H1 (cell line): ENCODE measurements at regions not wholly inside any gene's neighbourhood (a gene's known extent, or its start where the extent isn't known, plus 50 kb on each side); places are given as distances from the start of the nearest gene placed in this dataset.

ENCODE experiments used
- CTCF ChIA-PET: fragments of 300-600 bp; sonication (Branson Sonifier 250); formaldehyde crosslinking; loops from one replicate; lab custom pipeline; 2021; ENCODE audit not compliant: partially characterized antibody; lab: Charles Lee
- POLR2A ChIA-PET: fragments of 300-600 bp; sonication (Branson Sonifier 250); formaldehyde crosslinking; loops from one replicate; lab custom pipeline; 2021; ENCODE audit warnings: inconsistent platforms; ENCODE audit not compliant: partially characterized antibody; lab: Charles Lee
- DNase-seq, 2 experiments: peaks; one replicate each; pipeline versions ENCODE4 v3.0.0 to v3.0.0-alpha.2; 2010 to 2022; ENCODE audit warnings: low spot score in 2 of 2, low read depth in 1 of 2, mixed read lengths in 1 of 2
- FAIRE-seq: peaks from 2 replicates; lab custom pipeline; 2011; peaks lifted over from hg19 to GRCh38; lab: Jason Lieb, UNC
- H2AFZ ChIP-seq: 2 replicates; pipeline ENCODE4 v1.8.1; 2012; ENCODE audit warnings: low read length, inconsistent platforms
- H2AK5ac ChIP-seq: 2 replicates; pipeline ENCODE4 v1.6.1; 2013; ENCODE audit warnings: low read depth, low read length
- H2BK120ac ChIP-seq: replicated peaks from 2 replicates; pipeline ENCODE3; 2013; ENCODE audit warnings: low read depth, low read length, inconsistent platforms
- H2BK12ac ChIP-seq: 2 replicates; pipeline ENCODE4 v1.6.1; 2013; ENCODE audit warnings: low read depth, low read length
- H2BK15ac ChIP-seq: 2 replicates; pipeline ENCODE4 v1.6.1; 2013; ENCODE audit warnings: low read length
- H2BK20ac ChIP-seq: 2 replicates; pipeline ENCODE4 v1.6.1; 2013; ENCODE audit warnings: low read length
- H2BK5ac ChIP-seq: 2 replicates; pipeline ENCODE4 v1.6.1; 2013; ENCODE audit warnings: low read depth, low read length
- H3K14ac ChIP-seq: 2 replicates; pipeline ENCODE4 v1.6.1; 2013; ENCODE audit warnings: inconsistent platforms; ENCODE audit not compliant: insufficient read length
- H3K18ac ChIP-seq: 2 replicates; pipeline ENCODE4 v1.6.1; 2013; ENCODE audit warnings: low read length; ENCODE audit errors: extremely low read depth
- H3K23ac ChIP-seq: 2 replicates; pipeline ENCODE4 v1.6.1; 2013; ENCODE audit warnings: inconsistent platforms; ENCODE audit not compliant: insufficient read length
- H3K23me2 ChIP-seq: 2 replicates; pipeline ENCODE4 v1.6.1; 2013; ENCODE audit warnings: low read depth, low read length
- H3K27ac ChIP-seq: 2 replicates; pipeline ENCODE4 v1.6.1; 2011; ENCODE audit warnings: low read depth, low read length, inconsistent platforms
- H3K27me3 ChIP-seq, 4 experiments: replicated peaks in 1 of 4; 1 replicate in 1 of 4; 2 replicates in 3 of 4; pipeline versions ENCODE4 v1.6.1 to v1.8.1; 2011 to 2013; ENCODE audit warnings: low read length in 3 of 4, mild to moderate bottlenecking in 3 of 4, inconsistent platforms in 2 of 4, mixed read lengths in 2 of 4, moderate library complexity in 1 of 4; ENCODE audit not compliant: control insufficient read depth in 3 of 4, insufficient read depth in 3 of 4; ENCODE audit errors: extremely low read depth in 1 of 4
- H3K36me3 ChIP-seq, 4 experiments: 2 replicates each; pipeline versions ENCODE4 v1.6.1 to v1.8.1; 2011 to 2013; ENCODE audit warnings: mild to moderate bottlenecking in 4 of 4, low read length in 3 of 4, moderate library complexity in 2 of 4, control low read depth in 1 of 4, inconsistent platforms in 1 of 4; ENCODE audit not compliant: insufficient read depth in 4 of 4, control insufficient read depth in 2 of 4
- H3K4ac ChIP-seq: replicated peaks from 2 replicates; pipeline ENCODE3; 2013; ENCODE audit warnings: low read length, low read depth, mixed read lengths, inconsistent platforms; ENCODE audit not compliant: insufficient read length
- H3K4me1 ChIP-seq, 4 experiments: replicated peaks in 1 of 4; 1 replicate in 1 of 4; 2 replicates in 3 of 4; pipeline versions ENCODE4 v1.6.1 to v1.8.1; 2011 to 2013; ENCODE audit warnings: low read length in 3 of 4, inconsistent platforms in 2 of 4, mixed read lengths in 1 of 4; ENCODE audit not compliant: insufficient read depth in 4 of 4, control insufficient read depth in 3 of 4
- H3K4me2 ChIP-seq, 2 experiments: 2 replicates each; pipeline versions ENCODE4 v1.6.1 to v1.8.1; 2011 to 2013; ENCODE audit warnings: low read depth in 2 of 2, low read length in 2 of 2, control low read depth in 1 of 2, inconsistent platforms in 1 of 2, mild to moderate bottlenecking in 1 of 2; ENCODE audit not compliant: insufficient read depth in 1 of 2
- H3K4me3 ChIP-seq, 4 experiments: fragments of 200-600, 300-600 bp in 1 of 4; sonication (generic), shearing (Covaris generic), sonication (Bioruptor Twin) in 1 of 4; 2 replicates each; pipeline versions ENCODE4 v1.5.1 to v1.8.1; 2011 to 2016; ENCODE audit warnings: low read length in 4 of 4, low read depth in 3 of 4, control low read depth in 2 of 4, inconsistent platforms in 2 of 4, mild to moderate bottlenecking in 2 of 4, mixed read lengths in 1 of 4, moderate library complexity in 1 of 4; ENCODE audit not compliant: insufficient read depth in 2 of 4; ENCODE audit errors: extremely low read depth in 1 of 4
- H3K56ac ChIP-seq: replicated peaks from 2 replicates; pipeline ENCODE3; 2013; ENCODE audit warnings: low read depth, mild to moderate bottlenecking, mixed read lengths, low read length, inconsistent platforms; ENCODE audit not compliant: insufficient read length
- H3K79me1 ChIP-seq: 2 replicates; pipeline ENCODE4 v1.6.1; 2013; ENCODE audit warnings: low read depth, low read length, control low read depth
- H3K79me2 ChIP-seq, 2 experiments: 2 replicates each; pipeline versions ENCODE4 v1.6.1 to v1.8.1; 2012 to 2013; ENCODE audit warnings: low read length in 2 of 2, mild to moderate bottlenecking in 2 of 2, inconsistent platforms in 1 of 2; ENCODE audit not compliant: insufficient read depth in 2 of 2, control insufficient read depth in 1 of 2
- H3K9ac ChIP-seq, 4 experiments: replicated peaks in 1 of 4; 1 replicate in 1 of 4; 2 replicates in 3 of 4; pipeline versions ENCODE4 v1.6.1 to v1.8.1; 2011 to 2013; ENCODE audit warnings: low read depth in 3 of 4, low read length in 3 of 4, control low read depth in 2 of 4, mild to moderate bottlenecking in 2 of 4, moderate library complexity in 2 of 4, inconsistent platforms in 1 of 4; ENCODE audit errors: extremely low read depth in 1 of 4
- H3K9me3 ChIP-seq, 2 experiments: 2 replicates each; pipeline versions ENCODE4 v1.6.1 to v1.8.1; 2012 to 2013; ENCODE audit warnings: mild to moderate bottlenecking in 2 of 2, moderate library complexity in 2 of 2, control low read depth in 1 of 2, inconsistent platforms in 1 of 2, low read depth in 1 of 2, low read length in 1 of 2, mixed read lengths in 1 of 2; ENCODE audit not compliant: insufficient read depth in 2 of 2
- H4K20me1 ChIP-seq, 2 experiments: replicated peaks in 1 of 2; 2 replicates each; pipeline versions ENCODE3 to v1.8.1; 2011 to 2013; ENCODE audit warnings: inconsistent platforms in 2 of 2, low read length in 2 of 2, mild to moderate bottlenecking in 1 of 2; ENCODE audit not compliant: insufficient read depth in 2 of 2, control insufficient read depth in 1 of 2
- H4K5ac ChIP-seq: 2 replicates; pipeline ENCODE4 v1.6.1; 2013; ENCODE audit warnings: low read length, low read depth, mixed read lengths, inconsistent platforms; ENCODE audit not compliant: insufficient read length
- H4K8ac ChIP-seq: 2 replicates; pipeline ENCODE4 v1.8.0; 2013; ENCODE audit warnings: mild to moderate bottlenecking, moderate library complexity, low read length, inconsistent platforms; ENCODE audit not compliant: insufficient read depth; ENCODE audit errors: extremely low read depth
- H4K91ac ChIP-seq: replicated peaks from 2 replicates; pipeline ENCODE3; 2013; ENCODE audit warnings: low read length, mixed read lengths, inconsistent platforms; ENCODE audit not compliant: insufficient read length
- BCL11A ChIP-seq, 2 experiments: IDR thresholded peaks; one replicate each; pipeline ENCODE4 v1.6.1; 2011; ENCODE audit warnings: low read depth in 2 of 2, low read length in 2 of 2, mild to moderate bottlenecking in 2 of 2
- CHD1 ChIP-seq: IDR thresholded peaks from 2 replicates; pipeline ENCODE4 v1.6.1; 2012; ENCODE audit warnings: low read depth, low read length, improper control_type of control experiment
- EGR1 ChIP-seq: IDR thresholded peaks from 2 replicates; pipeline ENCODE4 v1.6.1; 2011; ENCODE audit warnings: low read depth, low read length, borderline replicate concordance
- EP300 ChIP-seq, 2 experiments: IDR thresholded peaks; 1 replicate in 1 of 2; 2 replicates in 1 of 2; pipeline ENCODE4 v1.6.1; 2011 to 2012; ENCODE audit warnings: low read depth in 2 of 2, low read length in 2 of 2, mild to moderate bottlenecking in 2 of 2, borderline replicate concordance in 1 of 2, inconsistent platforms in 1 of 2, moderate library complexity in 1 of 2
- NRF1 ChIP-seq: IDR thresholded peaks from 2 replicates; pipeline ENCODE4 v1.6.1; 2011; ENCODE audit warnings: mild to moderate bottlenecking, low read depth, low read length, improper control_type of control experiment
- RAD21 ChIP-seq, 2 experiments: IDR thresholded peaks in 1 of 2; conservative IDR thresholded peaks in 1 of 2; 2 replicates each; pipeline ENCODE4 v1.6.1; 2011; ENCODE audit warnings: low read depth in 2 of 2, low read length in 2 of 2, improper control_type of control experiment in 1 of 2, inconsistent platforms in 1 of 2, mild to moderate bottlenecking in 1 of 2, moderate library complexity in 1 of 2
- TEAD4 ChIP-seq: IDR thresholded peaks from 2 replicates; pipeline ENCODE4 v1.6.1; 2012; ENCODE audit warnings: low read depth, low read length, inconsistent platforms, mixed read lengths
- WGBS, 2 experiments: shearing (Covaris generic) in 1 of 2; methylation state at CpG; one replicate each; pipeline versions ENCODE4 v1.1.6 to v1.1.7; 2013 to 2015; ENCODE audit warnings: low lambda C conversion rate in 2 of 2, mixed read lengths in 2 of 2, inconsistent platforms in 1 of 2, low coverage in 1 of 2, missing lambda C conversion rate in 1 of 2; ENCODE audit not compliant: insufficient replicate concordance in 2 of 2, insufficient coverage in 1 of 2, insufficient read length in 1 of 2; ENCODE audit errors: extremely low coverage in 1 of 2, missing lambda C conversion rate in 1 of 2; 5-methylcytosine and 5-hydroxymethylcytosine counted together

DNA sequence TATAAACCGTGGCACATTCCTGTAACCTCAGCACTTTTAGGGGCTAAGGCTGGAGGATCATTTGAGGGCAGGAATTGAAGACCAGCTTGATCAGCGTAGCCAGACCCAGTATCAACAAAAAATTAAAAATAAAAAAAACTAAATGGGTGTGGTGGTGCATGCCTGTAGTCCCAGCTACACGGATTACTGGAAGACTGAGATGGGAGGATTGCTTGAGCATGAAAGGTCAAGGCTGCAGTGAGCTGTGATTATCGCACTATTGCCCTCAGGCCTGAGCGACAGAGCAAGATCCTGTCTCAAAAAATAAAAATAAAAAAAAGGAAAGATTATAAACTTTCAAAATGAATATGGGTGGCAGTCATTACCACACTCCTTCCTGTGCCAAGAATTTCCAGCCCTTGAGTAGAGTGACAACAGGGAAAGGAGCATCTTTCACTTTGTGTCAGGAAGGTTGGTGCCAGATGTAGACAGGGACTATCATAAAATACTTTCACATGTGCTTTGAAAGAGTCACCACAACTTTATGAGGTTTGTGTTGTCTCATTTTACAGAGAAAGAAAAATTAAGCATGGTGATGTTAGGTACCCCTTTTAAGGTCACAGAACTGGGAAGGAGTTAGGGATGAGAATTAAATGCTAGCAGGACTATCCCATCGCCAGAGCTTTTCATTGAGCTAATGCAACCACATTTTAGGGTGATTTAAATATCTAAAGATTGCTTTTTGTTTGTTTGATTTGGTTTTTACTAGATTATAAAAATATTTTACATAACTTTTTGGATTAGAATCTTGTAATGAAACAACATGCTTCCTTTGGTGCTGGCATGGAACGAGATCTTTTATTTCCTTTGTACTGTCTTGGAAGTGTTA, 1617.4 kb upstream of the ACVR2A start:
- H3K27ac ChIP-seq: no peak overlapping the region
- no peak overlapping the region for H2AK5ac ChIP-seq
- H3K9ac ChIP-seq: no peak overlapping the region
- no peak overlapping the region for H3K4me2 ChIP-seq
- ChIA-PET POLR2A (no interaction called here), CTCF (no interaction called here)
- FAIRE-seq (no peak), DNase-seq (no peak)
- H3K9me3 ChIP-seq: no peaks in the 10 kb centered on the region
- no peak overlapping the region for H3K4me3 ChIP-seq
- H3K18ac ChIP-seq: no peak overlapping the region
- no peaks in the 10 kb centered on the region for H3K4me1 ChIP-seq
- no peak for TF ChIP-seq NRF1
- no peak for TF ChIP-seq EGR1
- TF ChIP-seq BCL11A (IDR thresholded peaks at IDR 0.05; ENCODE audit: low read depth in 2 of 2, low read length in 2 of 2): no peak
- TF ChIP-seq RAD21 (IDR thresholded peaks at IDR 0.05 in 1 of 2, conservative IDR thresholded peaks at IDR 0.05 in 1 of 2; ENCODE audit: low read depth in 2 of 2, low read length in 2 of 2): no peak
- TF ChIP-seq EP300 (IDR thresholded peaks at IDR 0.05; ENCODE audit: borderline replicate concordance in 1 of 2, low read depth in 2 of 2, low read length in 2 of 2): no peak
- TF ChIP-seq CHD1: no peak
- no peak for TF ChIP-seq TEAD4
- no peak overlapping the region for H2BK20ac ChIP-seq
- H2BK15ac ChIP-seq: no peak overlapping the region
- no peak overlapping the region for H4K5ac ChIP-seq
- no peak overlapping the region for H2BK5ac ChIP-seq
- no peak overlapping the region for H2BK120ac ChIP-seq
- H4K8ac ChIP-seq: no peak overlapping the region
- H2AFZ ChIP-seq: no peak overlapping the region
- no peak overlapping the region for H3K14ac ChIP-seq
- no peak overlapping the region for H3K23ac ChIP-seq
- H3K36me3 ChIP-seq: no peaks in the 10 kb centered on the region
- H3K4ac ChIP-seq: no peak overlapping the region
- H3K79me2 ChIP-seq: no peaks in the 10 kb centered on the region
- no peaks in the 10 kb centered on the region for H3K27me3 ChIP-seq
- no peaks in the 10 kb centered on the region for H3K79me1 ChIP-seq
- 87% methylated on average over 7 of the region's 7 CpGs; no CpG with 5 or more reads in 1 of the 2 experiments for WGBS, 2 experiments
- H3K56ac ChIP-seq: no peak overlapping the region
- H4K91ac ChIP-seq: no peak overlapping the region
- no peaks in the 10 kb centered on the region; the same call in 1 of the 2 replicates for H3K23me2 ChIP-seq
- H2BK12ac ChIP-seq: no peak overlapping the region
- no peaks in the 10 kb centered on the region for H4K20me1 ChIP-seq
